ENCODE measurements at regions not wholly inside any gene's neighbourhood (a gene's known extent, or its start where the extent isn't known, plus 50 kb on each side); places are given as distances from the start of the nearest gene placed in this dataset.

DNA sequence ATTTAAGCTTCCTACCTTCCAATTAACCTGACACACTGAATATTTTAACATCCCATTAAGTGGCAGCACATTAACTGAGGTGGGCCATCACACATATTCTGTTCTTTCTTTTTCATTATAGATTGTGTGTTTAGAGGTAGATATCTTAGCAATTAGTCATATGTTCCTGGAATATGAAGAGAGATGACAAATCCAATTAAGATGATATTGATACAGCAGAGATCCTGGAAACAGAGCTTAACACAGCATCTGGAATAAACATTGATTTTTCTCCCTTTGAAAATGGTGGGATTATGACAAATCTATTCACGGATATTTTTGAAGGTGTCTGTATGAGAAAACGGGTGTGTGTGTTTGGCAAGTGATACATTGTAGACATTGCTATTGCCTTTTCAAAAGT, 448.0 kb downstream of the CDH10 start:
- TF ChIP-seq, protein P1, sequence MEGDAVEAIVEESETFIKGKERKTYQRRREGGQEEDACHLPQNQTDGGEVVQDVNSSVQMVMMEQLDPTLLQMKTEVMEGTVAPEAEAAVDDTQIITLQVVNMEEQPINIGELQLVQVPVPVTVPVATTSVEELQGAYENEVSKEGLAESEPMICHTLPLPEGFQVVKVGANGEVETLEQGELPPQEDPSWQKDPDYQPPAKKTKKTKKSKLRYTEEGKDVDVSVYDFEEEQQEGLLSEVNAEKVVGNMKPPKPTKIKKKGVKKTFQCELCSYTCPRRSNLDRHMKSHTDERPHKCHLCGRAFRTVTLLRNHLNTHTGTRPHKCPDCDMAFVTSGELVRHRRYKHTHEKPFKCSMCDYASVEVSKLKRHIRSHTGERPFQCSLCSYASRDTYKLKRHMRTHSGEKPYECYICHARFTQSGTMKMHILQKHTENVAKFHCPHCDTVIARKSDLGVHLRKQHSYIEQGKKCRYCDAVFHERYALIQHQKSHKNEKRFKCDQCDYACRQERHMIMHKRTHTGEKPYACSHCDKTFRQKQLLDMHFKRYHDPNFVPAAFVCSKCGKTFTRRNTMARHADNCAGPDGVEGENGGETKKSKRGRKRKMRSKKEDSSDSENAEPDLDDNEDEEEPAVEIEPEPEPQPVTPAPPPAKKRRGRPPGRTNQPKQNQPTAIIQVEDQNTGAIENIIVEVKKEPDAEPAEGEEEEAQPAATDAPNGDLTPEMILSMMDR (conservative IDR thresholded peaks at IDR 0.05): no peak
- TF ChIP-seq EZH2 (IDR thresholded peaks at IDR 0.05; ENCODE audit: low read depth): no peak

Data from PC-9 (cell line).